Glutamatergic neuron (in vitro differentiated cells): ENCODE measurements at regions not wholly inside any gene's neighbourhood (a gene's known extent, or its start where the extent isn't known, plus 50 kb on each side); places are given as distances from the start of the nearest gene placed in this dataset.

Experiments
- DNase-seq: peaks from one replicate; pipeline ENCODE4 v3.0.0; 2022
- H3K27ac Mint-ChIP-seq: one replicate; pipeline ENCODE4 v1.8.0; 2020; ENCODE audit warnings: mild to moderate bottlenecking, mixed read lengths, inconsistent platforms; ENCODE audit not compliant: unreplicated experiment
- H3K27me3 Mint-ChIP-seq: one replicate; pipeline ENCODE4 v1.8.0; 2020; ENCODE audit warnings: mild to moderate bottlenecking, moderate library complexity, mixed read lengths, inconsistent platforms; ENCODE audit not compliant: unreplicated experiment
- H3K36me3 Mint-ChIP-seq: one replicate; pipeline ENCODE4 v1.8.0; 2020; ENCODE audit warnings: mild to moderate bottlenecking, mixed read lengths, inconsistent platforms; ENCODE audit not compliant: unreplicated experiment
- H3K4me1 Mint-ChIP-seq: one replicate; pipeline ENCODE4 v1.8.0; 2020; ENCODE audit warnings: mild to moderate bottlenecking, low read depth, mixed read lengths, inconsistent platforms; ENCODE audit not compliant: unreplicated experiment
- H3K4me3 Mint-ChIP-seq: one replicate; pipeline ENCODE4 v1.8.0; 2020; ENCODE audit warnings: mild to moderate bottlenecking, mixed read lengths, inconsistent platforms; ENCODE audit not compliant: unreplicated experiment
- H3K9me3 Mint-ChIP-seq: one replicate; pipeline ENCODE4 v1.8.0; 2020; ENCODE audit warnings: mild to moderate bottlenecking, moderate library complexity, mixed read lengths, inconsistent platforms; ENCODE audit not compliant: unreplicated experiment
- TF ChIP-seq, protein P1 (sequence below): fragments of 200-600 bp; sonication (generic); IDR thresholded peaks from one replicate; pipeline ENCODE4 v1.5.0; 2021; ENCODE audit not compliant: partially characterized antibody, unreplicated experiment

GRCh38 chr6:95837890-95838289, 177.9 kb upstream of the FUT9 start:
- Mint-ChIP-seq H3K4me3 (no peak overlapping the region), H3K9me3 (no peaks in the 10 kb centered on the region)

GRCh38 chr6:95841560-95841959, 174.2 kb upstream of the FUT9 start:
- TF ChIP-seq, protein P1, sequence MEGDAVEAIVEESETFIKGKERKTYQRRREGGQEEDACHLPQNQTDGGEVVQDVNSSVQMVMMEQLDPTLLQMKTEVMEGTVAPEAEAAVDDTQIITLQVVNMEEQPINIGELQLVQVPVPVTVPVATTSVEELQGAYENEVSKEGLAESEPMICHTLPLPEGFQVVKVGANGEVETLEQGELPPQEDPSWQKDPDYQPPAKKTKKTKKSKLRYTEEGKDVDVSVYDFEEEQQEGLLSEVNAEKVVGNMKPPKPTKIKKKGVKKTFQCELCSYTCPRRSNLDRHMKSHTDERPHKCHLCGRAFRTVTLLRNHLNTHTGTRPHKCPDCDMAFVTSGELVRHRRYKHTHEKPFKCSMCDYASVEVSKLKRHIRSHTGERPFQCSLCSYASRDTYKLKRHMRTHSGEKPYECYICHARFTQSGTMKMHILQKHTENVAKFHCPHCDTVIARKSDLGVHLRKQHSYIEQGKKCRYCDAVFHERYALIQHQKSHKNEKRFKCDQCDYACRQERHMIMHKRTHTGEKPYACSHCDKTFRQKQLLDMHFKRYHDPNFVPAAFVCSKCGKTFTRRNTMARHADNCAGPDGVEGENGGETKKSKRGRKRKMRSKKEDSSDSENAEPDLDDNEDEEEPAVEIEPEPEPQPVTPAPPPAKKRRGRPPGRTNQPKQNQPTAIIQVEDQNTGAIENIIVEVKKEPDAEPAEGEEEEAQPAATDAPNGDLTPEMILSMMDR: no peak
- no peaks in the 10 kb centered on the region for H3K9me3 Mint-ChIP-seq
- no peak overlapping the region for H3K27ac Mint-ChIP-seq
- H3K27me3 Mint-ChIP-seq: no peaks in the 10 kb centered on the region
- DNase-seq: no peak
- H3K36me3 Mint-ChIP-seq: no peaks in the 10 kb centered on the region
- H3K4me1 Mint-ChIP-seq: peaks cover 4% of the 10 kb centered on the region
- no peak overlapping the region for H3K4me3 Mint-ChIP-seq

More at GRCh38 chr6:95837890-95838289, 177.9 kb upstream of the FUT9 start:
- H3K27ac Mint-ChIP-seq: no peak overlapping the region
- TF ChIP-seq, protein P1: no peak
- DNase-seq: no peak
- H3K4me1 Mint-ChIP-seq: no peaks in the 10 kb centered on the region
- no peaks in the 10 kb centered on the region for H3K27me3 Mint-ChIP-seq
- no peaks in the 10 kb centered on the region for H3K36me3 Mint-ChIP-seq

- TF ChIP-seq, protein P1: no peak
- Mint-ChIP-seq H3K4me1 (peaks cover 16% of the 10 kb centered on the region), H3K4me3 (no peak overlapping the region), H3K27me3 (no peaks in the 10 kb centered on the region), H3K9me3 (no peaks in the 10 kb centered on the region), H3K36me3 (no peaks in the 10 kb centered on the region), H3K27ac (peak overlapping the region; percentile 23)
- DNase-seq: no peak
Measured at GRCh38 chr6:95846652-95847051, 169.1 kb upstream of the FUT9 start.

GRCh38 chr6:95847061-95847460, 168.7 kb upstream of the FUT9 start:
- Mint-ChIP-seq H3K9me3 (no peaks in the 10 kb centered on the region), H3K4me1 (peaks cover 16% of the 10 kb centered on the region), H3K36me3 (no peaks in the 10 kb centered on the region), H3K27me3 (no peaks in the 10 kb centered on the region), H3K4me3 (no peak overlapping the region), H3K27ac (peak overlapping the region; percentile 23)
- TF ChIP-seq, protein P1: no peak
- no peak for DNase-seq

- Mint-ChIP-seq H3K4me1 (peaks cover 16% of the 10 kb centered on the region), H3K27ac (no peak overlapping the region), H3K27me3 (no peaks in the 10 kb centered on the region), H3K4me3 (no peak overlapping the region), H3K36me3 (no peaks in the 10 kb centered on the region), H3K9me3 (no peaks in the 10 kb centered on the region)
- no peak for DNase-seq
- TF ChIP-seq, protein P1: no peak
Measured at GRCh38 chr6:95848717-95849116, 167.1 kb upstream of the FUT9 start.
